Liver (tissue), 8 donors: ENCODE measurements at regions not wholly inside any gene's neighbourhood (a gene's known extent, or its start where the extent isn't known, plus 50 kb on each side); places are given as distances from the start of the nearest gene placed in this dataset.

Experiments
- DNase-seq: peaks from one replicate; pipeline ENCODE4 v3.0.0-alpha.2; 2017; ENCODE audit warnings: low spot score
- H3K27ac ChIP-seq, 2 donors: one replicate each; pipeline ENCODE4 v1.7.0; 2013; ENCODE audit warnings: inconsistent platforms in 2 of 2, low read length in 2 of 2, control low read depth in 1 of 2, low read depth in 1 of 2, mild to moderate bottlenecking in 1 of 2
- H3K27me3 ChIP-seq, 4 donors: one replicate each; pipeline versions ENCODE4 v1.6.1 to v1.7.0; 2013; ENCODE audit warnings: low read length in 3 of 4, inconsistent platforms in 1 of 4, mild to moderate bottlenecking in 1 of 4, moderate library complexity in 1 of 4; ENCODE audit not compliant: control insufficient read depth in 4 of 4, insufficient read depth in 4 of 4
- H3K36me3 ChIP-seq, 4 donors: one replicate each; pipeline versions ENCODE4 v1.6.1 to v1.7.0; 2013; ENCODE audit warnings: low read length in 3 of 4, mild to moderate bottlenecking in 3 of 4, low read depth in 1 of 4, moderate library complexity in 1 of 4; ENCODE audit not compliant: control insufficient read depth in 4 of 4, insufficient read depth in 3 of 4
- H3K4me1 ChIP-seq, 4 donors: one replicate each; pipeline versions ENCODE4 v1.6.1 to v1.7.0; 2013; ENCODE audit warnings: low read length in 3 of 4, mild to moderate bottlenecking in 3 of 4, moderate library complexity in 1 of 4; ENCODE audit not compliant: control insufficient read depth in 4 of 4, insufficient read depth in 4 of 4
- H3K4me3 ChIP-seq, 3 donors: one replicate each; pipeline versions ENCODE4 v1.6.1 to v1.7.0; 2013; ENCODE audit warnings: low read length in 3 of 3, control low read depth in 1 of 3, low read depth in 1 of 3, mild to moderate bottlenecking in 1 of 3
- H3K9ac ChIP-seq, 2 donors: one replicate each; pipeline ENCODE4 v1.7.0; 2013; ENCODE audit warnings: low read length in 2 of 2, mild to moderate bottlenecking in 2 of 2, moderate library complexity in 2 of 2, control low read depth in 1 of 2, low read depth in 1 of 2
- H3K9me3 ChIP-seq, 4 donors: one replicate each; pipeline versions ENCODE4 v1.6.1 to v1.7.0; 2013; ENCODE audit warnings: low read length in 3 of 4; ENCODE audit not compliant: control insufficient read depth in 4 of 4
- EGR1 ChIP-seq, 2 donors: IDR thresholded peaks; 2 replicates each; pipeline ENCODE4 v1.6.1; 2016 to 2018; ENCODE audit warnings: antibody characterized with exemption in 2 of 2, low read depth in 2 of 2
- FOXA1 ChIP-seq: IDR thresholded peaks from 2 replicates; pipeline ENCODE4 v1.6.1; 2016; ENCODE audit warnings: antibody characterized with exemption
- FOXA2 ChIP-seq: IDR thresholded peaks from 2 replicates; pipeline ENCODE4 v1.6.1; 2016; ENCODE audit warnings: antibody characterized with exemption
- GABPA ChIP-seq, 2 donors: IDR thresholded peaks in 1 of 2; conservative IDR thresholded peaks in 1 of 2; 2 replicates each; pipeline ENCODE4 v1.6.1; 2016; ENCODE audit warnings: antibody characterized with exemption in 2 of 2, mild to moderate bottlenecking in 1 of 2, moderate library complexity in 1 of 2
- HNF4A ChIP-seq, 2 donors: conservative IDR thresholded peaks; 2 replicates each; pipeline ENCODE4 v1.6.1; 2016; ENCODE audit warnings: antibody characterized with exemption in 2 of 2, mild to moderate bottlenecking in 2 of 2
- HNF4G ChIP-seq: IDR thresholded peaks from 2 replicates; pipeline ENCODE4 v1.6.1; 2016; ENCODE audit warnings: antibody characterized with exemption
- JUND ChIP-seq, 2 donors: IDR thresholded peaks; 2 replicates each; pipeline ENCODE4 v1.6.1; 2016; ENCODE audit warnings: antibody characterized with exemption in 2 of 2
- NR2F2 ChIP-seq: IDR thresholded peaks from 2 replicates; pipeline ENCODE4 v1.6.1; 2016; ENCODE audit warnings: antibody characterized with exemption
- RAD21 ChIP-seq, 2 donors: IDR thresholded peaks; 2 replicates each; pipeline ENCODE4 v1.6.1; 2016; ENCODE audit warnings: antibody characterized with exemption in 2 of 2, mild to moderate bottlenecking in 2 of 2
- RXRA ChIP-seq, 2 donors: IDR thresholded peaks; 2 replicates each; pipeline ENCODE4 v1.6.1; 2017 to 2018; ENCODE audit warnings: antibody characterized with exemption in 2 of 2, mild to moderate bottlenecking in 1 of 2
- SP1 ChIP-seq: IDR thresholded peaks from 2 replicates; pipeline ENCODE4 v1.6.1; 2018; ENCODE audit warnings: antibody characterized with exemption, mild to moderate bottlenecking
- TAF1 ChIP-seq: conservative IDR thresholded peaks from 2 replicates; pipeline ENCODE4 v1.6.1; 2016; ENCODE audit warnings: antibody characterized with exemption, mild to moderate bottlenecking
- YY1 ChIP-seq: IDR thresholded peaks from 2 replicates; pipeline ENCODE4 v1.6.1; 2016; ENCODE audit warnings: antibody characterized with exemption, mild to moderate bottlenecking
- WGBS: extraction: QIAGEN DNeasy Blood & Tissue Kit; methylation state at CpG from one replicate; pipeline ENCODE4 v1.1.7; 2013; 5-methylcytosine and 5-hydroxymethylcytosine counted together
- TF ChIP-seq, protein P1 (sequence below): IDR thresholded peaks from 2 replicates; pipeline ENCODE4 v1.6.1; 2016; ENCODE audit warnings: antibody characterized with exemption
- TF ChIP-seq, protein P2 (sequence below): IDR thresholded peaks from 2 replicates; pipeline ENCODE4 v1.6.1; 2016; ENCODE audit warnings: antibody characterized with exemption
- TF ChIP-seq, protein P3 (sequence below): IDR thresholded peaks from 2 replicates; pipeline ENCODE4 v1.6.1; 2016; ENCODE audit warnings: antibody characterized with exemption, mild to moderate bottlenecking
- TF ChIP-seq, protein P4 (sequence below): IDR thresholded peaks from 2 replicates; pipeline ENCODE4 v1.6.1; 2016; ENCODE audit warnings: antibody characterized with exemption
- TF ChIP-seq, protein P5 (sequence below): fragments of 150-350 bp; IDR thresholded peaks from 2 replicates; pipeline ENCODE4 v1.5.1; 2017; ENCODE audit warnings: improper control_type of control experiment, low read depth, low read length; ENCODE audit not compliant: missing input control
- donor health status: healthy.
- donor health status: healthy.
- donor health status: healthy.
- donor health status: healthy.
- donor health status: healthy.

DNA sequence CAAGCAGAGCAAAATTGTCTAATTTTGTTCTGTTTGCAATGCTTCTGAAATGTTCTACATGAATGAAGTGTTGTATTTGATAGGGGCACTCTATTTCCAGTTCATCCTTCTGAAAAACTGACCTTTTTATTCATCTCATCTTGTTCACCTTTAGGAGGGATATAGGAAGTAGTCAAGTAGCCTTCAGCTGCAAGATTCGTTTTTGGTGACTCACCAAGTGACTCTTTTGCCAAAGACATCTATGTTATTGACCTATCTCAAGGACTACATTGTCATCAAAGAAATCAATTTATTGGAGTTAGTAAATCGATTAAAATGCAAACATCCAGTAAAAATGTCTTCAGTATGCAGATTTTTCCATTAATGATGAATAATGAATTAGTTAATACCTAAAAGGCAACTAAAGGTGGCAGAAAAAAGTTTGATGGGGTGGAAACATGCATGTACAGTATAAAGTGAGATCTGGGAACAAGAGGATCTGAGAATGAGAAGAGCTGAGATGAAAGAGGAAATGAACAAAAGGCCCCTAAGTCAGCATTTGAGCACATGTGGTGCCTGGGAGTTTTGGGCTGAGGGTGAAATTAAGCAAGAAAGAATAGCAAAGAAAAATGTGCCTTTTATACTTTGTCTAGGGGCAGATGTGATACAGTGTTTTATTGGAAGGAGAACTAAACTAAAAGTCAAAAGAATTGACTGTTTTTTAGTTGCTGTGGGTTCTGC, 255.1 kb upstream of the LINC00305 start:
- no peaks in the 10 kb centered on the region for H3K36me3 ChIP-seq
- H3K9ac ChIP-seq: no peak overlapping the region
- H3K4me1 ChIP-seq: peaks cover 0 to 9% (median 2%) of the 10 kb centered on the region in 4 donors
- H3K9me3 ChIP-seq: no peaks in the 10 kb centered on the region
- H3K27me3 ChIP-seq: no peaks in the 10 kb centered on the region
- WGBS: 75% methylated on average over 2 of the region's 2 CpGs
- H3K27ac ChIP-seq: no peak overlapping the region
- TF ChIP-seq SP1 (no peak), HNF4G (no peak), EGR1 (IDR thresholded peaks at IDR 0.05; ENCODE audit: low read depth in 2 of 2) (no peak), HNF4A (conservative IDR thresholded peaks at IDR 0.05) (no peak)
- TF ChIP-seq, protein P1, sequence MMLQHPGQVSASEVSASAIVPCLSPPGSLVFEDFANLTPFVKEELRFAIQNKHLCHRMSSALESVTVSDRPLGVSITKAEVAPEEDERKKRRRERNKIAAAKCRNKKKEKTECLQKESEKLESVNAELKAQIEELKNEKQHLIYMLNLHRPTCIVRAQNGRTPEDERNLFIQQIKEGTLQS: no peak
- TF ChIP-seq, protein P2, sequence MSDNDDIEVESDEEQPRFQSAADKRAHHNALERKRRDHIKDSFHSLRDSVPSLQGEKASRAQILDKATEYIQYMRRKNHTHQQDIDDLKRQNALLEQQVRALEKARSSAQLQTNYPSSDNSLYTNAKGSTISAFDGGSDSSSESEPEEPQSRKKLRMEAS: no peak
- H3K4me3 ChIP-seq: no peak overlapping the region
- no peak for DNase-seq

DNA sequence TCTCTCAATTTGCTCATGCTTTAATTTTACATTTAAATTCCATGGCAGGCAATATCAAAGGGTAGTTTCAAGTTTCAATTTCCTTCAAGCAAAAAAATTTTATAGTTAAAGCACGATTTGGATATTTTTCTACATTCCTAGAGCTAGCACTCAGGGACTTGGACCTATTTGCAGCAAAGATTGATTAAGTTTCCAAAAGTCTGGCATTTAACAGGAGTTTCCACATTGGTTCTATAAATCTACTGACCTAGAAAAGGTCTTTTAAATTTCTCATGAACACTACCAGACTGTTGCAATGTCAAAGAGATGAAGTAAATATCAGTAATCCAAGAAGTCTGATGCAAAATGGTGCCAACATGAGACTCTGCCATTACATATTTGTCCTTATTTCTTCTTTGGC, 253.7 kb upstream of the LINC00305 start:
- WGBS: 74% methylated on average over 1 of the region's 1 CpG
- H3K9ac ChIP-seq: no peak overlapping the region
- H3K4me1 ChIP-seq: peaks cover 0 to 3% (median 2%) of the 10 kb centered on the region in 4 donors
- H3K4me3 ChIP-seq: no peak overlapping the region
- no peaks in the 10 kb centered on the region for H3K9me3 ChIP-seq
- H3K27me3 ChIP-seq: no peaks in the 10 kb centered on the region
- no peaks in the 10 kb centered on the region for H3K36me3 ChIP-seq
- no peak overlapping the region for H3K27ac ChIP-seq
- DNase-seq: no peak
- no peak for TF ChIP-seq RXRA (IDR thresholded peaks at IDR 0.05)
- TF ChIP-seq EGR1 (IDR thresholded peaks at IDR 0.05; ENCODE audit: low read depth in 2 of 2): no peak
- TF ChIP-seq NR2F2: no peak
- TF ChIP-seq JUND (IDR thresholded peaks at IDR 0.05): no peak
- TF ChIP-seq RAD21 (IDR thresholded peaks at IDR 0.05): no peak
- TF ChIP-seq TAF1: no peak
- no peak for TF ChIP-seq FOXA1
- no peak for TF ChIP-seq FOXA2
- no peak for TF ChIP-seq HNF4G
- no peak for TF ChIP-seq YY1
- no peak for TF ChIP-seq HNF4A (conservative IDR thresholded peaks at IDR 0.05)
- TF ChIP-seq GABPA (IDR thresholded peaks at IDR 0.05 in 1 of 2, conservative IDR thresholded peaks at IDR 0.05 in 1 of 2): no peak

DNA sequence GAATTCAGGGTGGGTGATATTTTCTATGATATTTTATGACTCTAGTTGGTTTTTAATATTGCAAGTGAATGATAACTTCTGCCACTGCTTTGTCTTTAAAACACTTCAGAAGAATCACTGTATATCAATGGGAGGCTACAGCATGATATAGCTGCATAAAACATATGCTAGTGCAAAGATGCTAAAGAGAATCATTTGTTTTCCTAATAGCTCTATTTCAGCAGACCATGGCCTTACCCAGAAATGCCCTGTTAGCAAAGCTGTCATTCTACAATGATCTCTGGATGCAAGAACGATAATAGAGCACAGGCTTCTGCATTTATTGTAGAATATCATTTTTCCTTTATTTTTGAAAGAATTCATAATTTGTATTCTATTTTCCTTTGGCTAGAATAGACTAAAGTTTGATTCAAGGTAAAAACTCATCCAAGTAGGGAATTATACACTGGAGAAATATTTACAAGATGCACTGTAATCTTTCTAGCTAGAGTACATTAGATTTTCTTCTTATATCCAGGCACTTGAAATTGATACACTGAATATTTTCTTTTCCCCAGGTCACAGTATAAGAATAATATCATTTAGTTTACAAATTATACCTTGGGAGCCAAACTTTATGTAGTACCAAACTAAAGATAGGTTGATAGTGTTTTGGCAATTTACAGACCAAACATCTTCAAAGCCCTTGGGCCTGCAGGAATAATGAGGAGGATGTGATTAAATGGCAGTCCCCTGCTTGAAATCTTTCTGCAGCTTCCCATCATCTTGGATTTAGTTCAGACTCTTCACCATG, 252.6 kb upstream of the LINC00305 start:
- DNase-seq: no peak
- TF ChIP-seq SP1: no peak
- TF ChIP-seq, protein P1: no peak
- TF ChIP-seq, protein P3, sequence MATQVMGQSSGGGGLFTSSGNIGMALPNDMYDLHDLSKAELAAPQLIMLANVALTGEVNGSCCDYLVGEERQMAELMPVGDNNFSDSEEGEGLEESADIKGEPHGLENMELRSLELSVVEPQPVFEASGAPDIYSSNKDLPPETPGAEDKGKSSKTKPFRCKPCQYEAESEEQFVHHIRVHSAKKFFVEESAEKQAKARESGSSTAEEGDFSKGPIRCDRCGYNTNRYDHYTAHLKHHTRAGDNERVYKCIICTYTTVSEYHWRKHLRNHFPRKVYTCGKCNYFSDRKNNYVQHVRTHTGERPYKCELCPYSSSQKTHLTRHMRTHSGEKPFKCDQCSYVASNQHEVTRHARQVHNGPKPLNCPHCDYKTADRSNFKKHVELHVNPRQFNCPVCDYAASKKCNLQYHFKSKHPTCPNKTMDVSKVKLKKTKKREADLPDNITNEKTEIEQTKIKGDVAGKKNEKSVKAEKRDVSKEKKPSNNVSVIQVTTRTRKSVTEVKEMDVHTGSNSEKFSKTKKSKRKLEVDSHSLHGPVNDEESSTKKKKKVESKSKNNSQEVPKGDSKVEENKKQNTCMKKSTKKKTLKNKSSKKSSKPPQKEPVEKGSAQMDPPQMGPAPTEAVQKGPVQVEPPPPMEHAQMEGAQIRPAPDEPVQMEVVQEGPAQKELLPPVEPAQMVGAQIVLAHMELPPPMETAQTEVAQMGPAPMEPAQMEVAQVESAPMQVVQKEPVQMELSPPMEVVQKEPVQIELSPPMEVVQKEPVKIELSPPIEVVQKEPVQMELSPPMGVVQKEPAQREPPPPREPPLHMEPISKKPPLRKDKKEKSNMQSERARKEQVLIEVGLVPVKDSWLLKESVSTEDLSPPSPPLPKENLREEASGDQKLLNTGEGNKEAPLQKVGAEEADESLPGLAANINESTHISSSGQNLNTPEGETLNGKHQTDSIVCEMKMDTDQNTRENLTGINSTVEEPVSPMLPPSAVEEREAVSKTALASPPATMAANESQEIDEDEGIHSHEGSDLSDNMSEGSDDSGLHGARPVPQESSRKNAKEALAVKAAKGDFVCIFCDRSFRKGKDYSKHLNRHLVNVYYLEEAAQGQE: no peak
- TF ChIP-seq, protein P4, sequence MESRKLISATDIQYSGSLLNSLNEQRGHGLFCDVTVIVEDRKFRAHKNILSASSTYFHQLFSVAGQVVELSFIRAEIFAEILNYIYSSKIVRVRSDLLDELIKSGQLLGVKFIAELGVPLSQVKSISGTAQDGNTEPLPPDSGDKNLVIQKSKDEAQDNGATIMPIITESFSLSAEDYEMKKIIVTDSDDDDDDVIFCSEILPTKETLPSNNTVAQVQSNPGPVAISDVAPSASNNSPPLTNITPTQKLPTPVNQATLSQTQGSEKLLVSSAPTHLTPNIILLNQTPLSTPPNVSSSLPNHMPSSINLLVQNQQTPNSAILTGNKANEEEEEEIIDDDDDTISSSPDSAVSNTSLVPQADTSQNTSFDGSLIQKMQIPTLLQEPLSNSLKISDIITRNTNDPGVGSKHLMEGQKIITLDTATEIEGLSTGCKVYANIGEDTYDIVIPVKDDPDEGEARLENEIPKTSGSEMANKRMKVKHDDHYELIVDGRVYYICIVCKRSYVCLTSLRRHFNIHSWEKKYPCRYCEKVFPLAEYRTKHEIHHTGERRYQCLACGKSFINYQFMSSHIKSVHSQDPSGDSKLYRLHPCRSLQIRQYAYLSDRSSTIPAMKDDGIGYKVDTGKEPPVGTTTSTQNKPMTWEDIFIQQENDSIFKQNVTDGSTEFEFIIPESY: no peak
- no peak for TF ChIP-seq FOXA1
- no peak for TF ChIP-seq GABPA (IDR thresholded peaks at IDR 0.05 in 1 of 2, conservative IDR thresholded peaks at IDR 0.05 in 1 of 2)
- TF ChIP-seq, protein P5, sequence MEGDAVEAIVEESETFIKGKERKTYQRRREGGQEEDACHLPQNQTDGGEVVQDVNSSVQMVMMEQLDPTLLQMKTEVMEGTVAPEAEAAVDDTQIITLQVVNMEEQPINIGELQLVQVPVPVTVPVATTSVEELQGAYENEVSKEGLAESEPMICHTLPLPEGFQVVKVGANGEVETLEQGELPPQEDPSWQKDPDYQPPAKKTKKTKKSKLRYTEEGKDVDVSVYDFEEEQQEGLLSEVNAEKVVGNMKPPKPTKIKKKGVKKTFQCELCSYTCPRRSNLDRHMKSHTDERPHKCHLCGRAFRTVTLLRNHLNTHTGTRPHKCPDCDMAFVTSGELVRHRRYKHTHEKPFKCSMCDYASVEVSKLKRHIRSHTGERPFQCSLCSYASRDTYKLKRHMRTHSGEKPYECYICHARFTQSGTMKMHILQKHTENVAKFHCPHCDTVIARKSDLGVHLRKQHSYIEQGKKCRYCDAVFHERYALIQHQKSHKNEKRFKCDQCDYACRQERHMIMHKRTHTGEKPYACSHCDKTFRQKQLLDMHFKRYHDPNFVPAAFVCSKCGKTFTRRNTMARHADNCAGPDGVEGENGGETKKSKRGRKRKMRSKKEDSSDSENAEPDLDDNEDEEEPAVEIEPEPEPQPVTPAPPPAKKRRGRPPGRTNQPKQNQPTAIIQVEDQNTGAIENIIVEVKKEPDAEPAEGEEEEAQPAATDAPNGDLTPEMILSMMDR: no peak
- TF ChIP-seq TAF1: no peak
- TF ChIP-seq RAD21 (IDR thresholded peaks at IDR 0.05): no peak
- no peaks in the 10 kb centered on the region for H3K4me1 ChIP-seq
- no peak overlapping the region for H3K4me3 ChIP-seq
- H3K9me3 ChIP-seq: no peaks in the 10 kb centered on the region
- no peaks in the 10 kb centered on the region for H3K27me3 ChIP-seq
- no peak overlapping the region for H3K9ac ChIP-seq
- H3K27ac ChIP-seq: no peak overlapping the region
- H3K36me3 ChIP-seq: no peaks in the 10 kb centered on the region
- WGBS: 88% methylated on average over 1 of the region's 1 CpG
